Skeletal muscle satellite cell (primary cell): ENCODE measurements at regions not wholly inside any gene's neighbourhood (a gene's known extent, or its start where the extent isn't known, plus 50 kb on each side); places are given as distances from the start of the nearest gene placed in this dataset.

ENCODE experiments used
- H3K27me3 ChIP-seq: 2 replicates; pipeline ENCODE4 v1.7.0; 2013; ENCODE audit warnings: low read length; ENCODE audit not compliant: control insufficient read depth, insufficient read depth
- H3K36me3 ChIP-seq: 2 replicates; pipeline ENCODE4 v1.7.0; 2013; ENCODE audit warnings: mild to moderate bottlenecking, control low read depth, low read length; ENCODE audit not compliant: insufficient read depth
- H3K4me1 ChIP-seq: 2 replicates; pipeline ENCODE4 v1.7.0; 2013; ENCODE audit warnings: low read length; ENCODE audit not compliant: control insufficient read depth, insufficient read depth
- H3K4me2 ChIP-seq: 2 replicates; pipeline ENCODE4 v1.7.0; 2013; ENCODE audit warnings: mild to moderate bottlenecking, low read length
- H3K4me3 ChIP-seq: 2 replicates; pipeline ENCODE4 v1.7.0; 2013; ENCODE audit warnings: low read length
- H3K9ac ChIP-seq: 2 replicates; pipeline ENCODE4 v1.7.0; 2013; ENCODE audit warnings: mild to moderate bottlenecking, low read depth, low read length, moderate library complexity
- H3K9me3 ChIP-seq: replicated peaks from 2 replicates; pipeline ENCODE4 v1.7.0; 2013; ENCODE audit warnings: mild to moderate bottlenecking, control low read depth, low read length

DNA sequence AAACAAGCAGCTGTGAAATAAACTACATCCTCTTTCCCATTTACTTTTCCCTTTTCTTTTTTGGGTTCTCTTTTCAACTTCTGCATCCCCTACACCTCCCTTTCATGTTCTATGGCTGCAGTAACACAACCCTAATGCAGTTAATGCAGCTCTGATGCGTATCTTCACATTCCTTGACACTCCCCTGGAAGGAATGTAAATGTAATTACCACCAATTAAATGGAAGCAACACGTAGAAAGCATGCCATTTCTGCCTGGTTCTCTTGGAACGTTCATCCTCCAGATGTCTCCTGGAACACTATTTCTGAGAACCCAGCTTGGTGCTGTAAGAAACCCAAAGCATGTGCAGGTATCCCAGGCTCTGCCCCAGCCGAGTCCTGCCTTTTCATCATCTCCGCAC is 166.8 kb upstream of the FREM2 start:
- peaks cover 4% of the 10 kb centered on the region for H3K27me3 ChIP-seq
- no peaks in the 10 kb centered on the region for H3K9me3 ChIP-seq
- H3K4me1 ChIP-seq, result no peaks in the 10 kb centered on the region
- no peak overlapping the region for H3K9ac ChIP-seq
- no peak overlapping the region for H3K4me2 ChIP-seq
- H3K4me3 ChIP-seq, result no peak overlapping the region
- no peaks in the 10 kb centered on the region for H3K36me3 ChIP-seq

DNA sequence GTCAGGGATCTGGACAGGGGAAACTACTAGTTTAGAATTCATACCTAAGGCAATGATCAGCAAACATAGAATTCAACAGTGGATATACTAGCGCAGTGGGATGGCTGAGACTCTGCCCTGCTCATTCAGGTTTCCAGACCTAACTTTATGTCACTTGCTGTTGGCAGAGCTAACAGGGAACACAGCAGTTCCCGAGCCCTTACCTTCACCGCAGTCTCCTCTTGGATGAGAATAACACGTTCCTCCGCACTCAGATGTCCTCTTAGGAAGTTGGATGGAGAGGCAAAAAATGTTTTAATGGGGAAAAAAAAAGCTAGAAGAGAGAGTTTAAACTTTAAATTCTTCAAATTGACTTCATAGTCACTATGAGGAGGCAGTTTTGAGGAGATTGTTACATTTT is 159.7 kb upstream of the FREM2 start:
- H3K9me3 ChIP-seq, result no peaks in the 10 kb centered on the region
- no peak overlapping the region for H3K4me3 ChIP-seq
- no peaks in the 10 kb centered on the region for H3K36me3 ChIP-seq
- H3K9ac ChIP-seq, result no peak overlapping the region
- H3K4me1 ChIP-seq, result no peaks in the 10 kb centered on the region
- peaks cover 5% of the 10 kb centered on the region for H3K27me3 ChIP-seq
- H3K4me2 ChIP-seq, result no peak overlapping the region

DNA sequence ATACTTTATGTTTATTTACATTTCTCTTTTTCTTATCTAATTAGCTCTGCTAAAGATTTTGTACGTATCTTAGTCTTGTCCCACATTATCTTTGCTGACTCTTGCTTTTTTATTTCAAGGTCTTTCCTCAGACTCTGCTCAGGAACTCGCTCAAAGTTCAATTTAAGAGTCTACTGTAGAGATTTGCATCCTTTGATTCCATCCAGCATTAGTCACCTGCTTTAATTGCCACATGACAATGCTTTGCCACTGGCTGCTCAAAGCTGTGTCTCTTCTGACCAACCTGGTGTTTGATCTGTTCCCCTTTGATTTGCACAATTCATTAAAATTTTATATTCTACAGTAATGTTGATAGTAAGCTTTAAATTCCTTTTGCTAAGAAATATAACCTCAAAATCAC is 157.9 kb upstream of the FREM2 start:
- H3K9me3 ChIP-seq, result no peaks in the 10 kb centered on the region
- H3K4me3 ChIP-seq, result no peak overlapping the region
- H3K36me3 ChIP-seq, result no peaks in the 10 kb centered on the region
- no peak overlapping the region for H3K9ac ChIP-seq
- H3K27me3 ChIP-seq, result peaks cover 5% of the 10 kb centered on the region
- H3K4me1 ChIP-seq, result no peaks in the 10 kb centered on the region
- H3K4me2 ChIP-seq, result no peak overlapping the region

DNA sequence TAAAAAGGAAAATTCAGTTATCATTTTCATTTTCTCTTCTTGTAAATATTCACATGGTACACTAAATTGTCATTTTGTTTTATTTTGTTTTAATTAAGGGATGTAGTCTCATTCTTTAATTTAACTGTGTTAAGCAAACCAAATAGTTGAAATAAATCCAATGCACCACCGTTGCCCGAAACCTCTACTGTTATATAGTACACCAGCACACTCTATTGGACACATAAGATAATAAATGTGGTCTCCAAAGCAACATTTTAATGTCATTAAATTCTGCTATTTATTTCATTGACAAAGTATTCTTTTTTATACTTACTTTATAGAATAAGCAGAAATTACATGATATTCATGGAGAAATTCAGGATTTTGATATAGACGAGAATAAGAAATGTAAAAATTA is 156.4 kb upstream of the FREM2 start:
- no peak overlapping the region for H3K9ac ChIP-seq
- H3K4me1 ChIP-seq, result no peaks in the 10 kb centered on the region
- no peaks in the 10 kb centered on the region for H3K36me3 ChIP-seq
- no peak overlapping the region for H3K4me2 ChIP-seq
- no peaks in the 10 kb centered on the region for H3K9me3 ChIP-seq
- H3K27me3 ChIP-seq, result peaks cover 5% of the 10 kb centered on the region
- no peak overlapping the region for H3K4me3 ChIP-seq

DNA sequence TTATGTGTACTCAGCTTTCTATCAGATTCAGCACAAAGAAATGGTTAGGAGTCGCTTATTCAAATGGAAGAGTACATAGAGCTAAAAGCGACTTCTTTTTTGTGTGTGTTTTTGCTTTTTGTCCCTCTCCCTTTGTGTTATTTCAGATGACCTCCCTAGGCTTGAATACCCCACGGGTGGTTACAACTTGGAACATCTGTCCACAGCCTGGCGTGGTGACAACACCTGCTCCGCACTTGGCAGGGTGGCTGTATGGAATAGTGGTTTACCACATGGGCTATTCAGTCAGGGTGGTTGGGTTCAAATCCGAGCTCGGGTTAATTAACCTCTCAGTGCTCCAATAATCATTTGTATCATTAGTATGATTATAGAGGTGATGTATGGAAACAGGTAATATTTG is 151.6 kb upstream of the FREM2 start:
- Histone ChIP-seq H3K4me1 (no peaks in the 10 kb centered on the region), H3K36me3 (no peaks in the 10 kb centered on the region), H3K27me3 (no peaks in the 10 kb centered on the region), H3K4me2 (no peak overlapping the region), H3K9ac (no peak overlapping the region), H3K9me3 (no peaks in the 10 kb centered on the region), H3K4me3 (no peak overlapping the region)

DNA sequence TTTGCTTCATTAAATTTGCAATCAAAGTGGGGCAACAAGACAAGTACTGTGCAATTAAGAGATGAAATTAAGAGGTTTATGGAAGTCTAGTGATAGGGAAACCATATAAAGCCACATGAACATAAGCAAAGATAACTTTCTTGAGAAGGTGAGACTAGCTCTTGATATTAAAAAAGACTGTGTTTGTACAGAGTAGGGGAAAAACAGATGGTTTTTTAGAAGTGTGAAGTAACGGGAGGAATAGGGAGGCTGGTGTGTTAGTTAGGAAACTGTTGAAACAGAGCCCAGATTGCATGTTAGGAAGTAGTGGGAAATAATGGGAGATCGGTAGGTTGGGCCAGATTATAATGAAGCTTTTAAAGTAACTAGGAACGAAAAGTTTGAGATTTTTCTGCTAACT is 149.8 kb upstream of the FREM2 start:
- Histone ChIP-seq H3K27me3 (no peaks in the 10 kb centered on the region), H3K4me1 (no peaks in the 10 kb centered on the region), H3K36me3 (no peaks in the 10 kb centered on the region), H3K9ac (no peak overlapping the region), H3K4me2 (no peak overlapping the region), H3K9me3 (no peaks in the 10 kb centered on the region), H3K4me3 (no peak overlapping the region)

DNA sequence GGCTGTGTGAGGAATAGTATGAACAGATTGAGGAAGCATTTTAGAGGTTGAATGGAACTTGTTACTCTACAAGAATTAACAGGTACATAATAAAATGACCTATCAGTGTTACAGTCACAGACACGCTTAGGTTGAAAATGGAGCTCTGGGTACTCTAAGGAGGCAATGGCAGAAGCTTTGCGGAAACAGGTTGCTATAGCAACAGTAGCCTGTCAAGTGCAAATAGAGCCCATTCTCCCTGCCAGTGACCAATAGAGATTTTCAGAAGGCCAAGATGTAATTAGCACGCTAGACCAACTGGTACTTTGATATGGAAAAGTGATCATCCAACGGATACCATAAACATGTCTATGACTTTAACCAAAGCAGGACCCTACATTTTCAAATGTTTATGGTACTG is 148.5 kb upstream of the FREM2 start:
- Histone ChIP-seq H3K36me3 (no peaks in the 10 kb centered on the region), H3K4me2 (no peak overlapping the region), H3K4me1 (peaks cover 8% of the 10 kb centered on the region), H3K27me3 (no peaks in the 10 kb centered on the region), H3K9ac (no peak overlapping the region), H3K9me3 (no peaks in the 10 kb centered on the region), H3K4me3 (no peak overlapping the region)

DNA sequence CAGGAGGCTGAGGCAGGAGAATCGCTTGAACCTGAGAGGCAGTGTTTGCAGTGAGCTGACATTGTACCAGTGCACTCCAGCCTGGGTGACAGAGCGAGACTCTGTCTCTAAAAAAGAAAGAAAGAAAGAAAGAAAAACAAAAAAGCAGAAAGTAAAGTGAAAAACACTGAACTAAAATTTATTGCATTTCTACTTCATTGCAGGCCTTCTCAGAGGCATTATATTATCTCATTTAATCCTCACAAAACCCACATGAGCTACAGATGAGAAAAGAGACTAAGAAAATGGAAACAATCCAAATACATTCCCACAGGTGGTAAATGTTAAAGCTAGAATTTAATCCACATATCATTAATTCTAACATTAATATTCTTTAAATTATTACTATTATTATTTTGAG is 147.2 kb upstream of the FREM2 start:
- H3K9me3 ChIP-seq, result no peaks in the 10 kb centered on the region
- H3K9ac ChIP-seq, result no peak overlapping the region
- H3K27me3 ChIP-seq, result no peaks in the 10 kb centered on the region
- no peak overlapping the region for H3K4me2 ChIP-seq
- no peaks in the 10 kb centered on the region for H3K36me3 ChIP-seq
- peaks cover 8% of the 10 kb centered on the region for H3K4me1 ChIP-seq
- H3K4me3 ChIP-seq, result no peak overlapping the region

DNA sequence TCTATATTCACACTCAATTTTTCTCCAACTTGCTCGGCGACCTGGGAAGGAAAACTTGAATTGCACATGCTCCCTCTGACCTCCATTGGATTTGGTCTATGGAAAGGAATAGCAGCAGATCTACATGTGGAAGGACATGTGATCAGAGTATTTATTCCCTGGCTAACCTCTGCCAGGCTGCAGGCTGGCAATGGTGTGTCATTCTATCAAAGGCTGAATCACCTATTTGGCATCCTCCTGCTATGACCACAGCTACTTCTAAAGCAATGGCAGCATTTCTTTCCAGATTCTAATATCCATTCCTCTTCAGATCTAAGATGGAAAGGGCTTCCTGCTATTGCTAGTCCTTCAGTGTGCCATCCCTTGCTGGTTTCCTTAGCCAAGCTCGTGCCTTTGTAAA is 144.3 kb upstream of the FREM2 start:
- Histone ChIP-seq H3K4me3 (no peak overlapping the region), H3K9ac (no peak overlapping the region), H3K4me2 (peak overlapping the region; percentile 21), H3K9me3 (no peaks in the 10 kb centered on the region), H3K36me3 (no peaks in the 10 kb centered on the region), H3K4me1 (peaks cover 8% of the 10 kb centered on the region), H3K27me3 (no peaks in the 10 kb centered on the region)

DNA sequence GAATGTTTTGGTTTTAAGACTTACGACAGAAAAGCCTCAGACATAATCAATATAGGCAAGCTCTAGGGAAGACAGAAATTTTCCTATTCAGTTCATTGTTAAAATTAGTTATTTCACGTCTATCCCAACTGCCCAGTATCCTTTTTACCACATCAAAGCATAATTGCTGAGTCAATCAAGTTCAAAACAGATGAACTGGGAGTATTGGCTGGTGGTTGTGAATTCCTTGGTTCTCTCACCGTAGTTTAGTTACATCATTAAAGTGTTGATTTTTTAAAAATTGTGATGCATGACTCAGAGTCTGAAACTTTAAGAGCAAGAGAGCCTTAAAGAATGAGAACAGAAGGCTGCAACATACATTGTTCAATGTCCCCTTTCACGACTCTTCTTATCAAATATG is 143.3 kb upstream of the FREM2 start:
- Histone ChIP-seq H3K9me3 (no peaks in the 10 kb centered on the region), H3K4me3 (no peak overlapping the region), H3K4me2 (no peak overlapping the region), H3K27me3 (no peaks in the 10 kb centered on the region), H3K9ac (no peak overlapping the region), H3K4me1 (peaks cover 8% of the 10 kb centered on the region), H3K36me3 (no peaks in the 10 kb centered on the region)

DNA sequence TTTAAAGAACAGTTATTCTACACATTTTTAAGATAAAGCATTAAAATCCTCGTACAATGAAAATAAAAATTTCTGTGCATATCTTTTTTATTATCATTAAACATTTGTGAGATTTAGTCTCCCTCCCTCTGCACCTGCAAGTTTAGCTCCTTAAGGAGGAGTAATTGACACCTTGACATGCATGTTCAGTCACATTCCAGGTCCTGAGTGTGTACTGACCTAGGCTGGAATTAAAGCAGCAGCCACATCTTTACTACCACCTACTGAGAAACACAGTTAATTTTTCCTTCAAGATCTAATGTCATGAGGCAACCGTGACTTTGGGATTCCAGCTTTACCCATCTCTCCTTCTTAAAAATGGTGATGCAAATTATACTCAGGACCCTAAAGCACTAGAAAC is 123.1 kb upstream of the FREM2 start:
- Histone ChIP-seq H3K27me3 (no peaks in the 10 kb centered on the region), H3K9me3 (no peaks in the 10 kb centered on the region), H3K9ac (no peak overlapping the region), H3K4me2 (no peak overlapping the region), H3K36me3 (no peaks in the 10 kb centered on the region), H3K4me3 (no peak overlapping the region), H3K4me1 (no peaks in the 10 kb centered on the region)

DNA sequence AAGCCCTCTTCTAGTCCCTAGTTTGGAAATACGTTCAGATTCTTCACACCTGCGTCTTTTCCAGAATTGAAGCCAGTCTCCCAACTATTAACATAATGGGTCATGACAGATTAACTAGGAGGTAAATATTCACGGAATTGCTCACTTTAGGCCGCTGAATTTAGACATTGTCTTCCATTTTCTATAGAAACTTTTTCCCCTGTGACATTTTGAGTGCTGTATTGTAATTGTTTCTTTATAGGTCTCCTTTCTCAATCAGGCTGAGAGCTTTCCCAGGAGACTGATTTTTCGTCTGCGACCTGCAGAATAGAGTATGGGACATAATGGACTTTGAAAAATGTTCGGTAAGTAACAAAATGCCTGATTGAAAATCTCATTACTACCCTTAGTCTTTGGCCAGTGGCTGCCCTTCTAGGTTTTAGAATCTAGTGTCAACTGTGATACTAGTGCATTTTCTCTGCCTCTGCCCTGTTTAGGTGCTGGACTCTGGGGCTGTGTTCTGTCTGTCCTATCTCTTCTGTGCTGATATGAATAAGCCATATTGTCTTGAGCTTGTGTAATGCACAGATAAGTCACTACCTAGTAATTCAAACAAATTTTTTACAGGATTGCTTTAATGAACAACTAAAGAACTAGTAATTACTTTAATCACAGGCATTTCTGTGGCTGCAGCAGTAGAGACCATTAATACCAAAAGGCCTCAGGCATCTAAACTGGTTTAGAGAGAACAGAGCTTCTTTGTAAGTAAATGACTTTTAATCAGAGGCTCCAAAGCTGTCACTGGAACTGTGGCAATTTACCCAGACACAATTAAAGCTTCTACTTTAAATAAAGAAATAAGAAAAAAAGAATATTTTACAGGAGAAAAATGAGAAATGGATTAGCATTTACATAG is 122.4 kb upstream of the FREM2 start:
- no peaks in the 10 kb centered on the region for H3K27me3 ChIP-seq

More for the DNA sequence above, 122.4 kb upstream of the FREM2 start:
- Histone ChIP-seq H3K4me3 (no peak overlapping the region), H3K9me3 (no peaks in the 10 kb centered on the region), H3K9ac (no peak overlapping the region), H3K36me3 (no peaks in the 10 kb centered on the region), H3K4me2 (no peak overlapping the region), H3K4me1 (no peaks in the 10 kb centered on the region)
